Lung (tissue), 9 donors: ENCODE measurements at regions not wholly inside any gene's neighbourhood (a gene's known extent, or its start where the extent isn't known, plus 50 kb on each side); places are given as distances from the start of the nearest gene placed in this dataset.
"Not testable (repeated sequence)": the region's sequence is repeated elsewhere in the genome, so short reads cannot be mapped to it uniquely, and the experiment has no call there.

Experiments
- ATAC-seq: fragments of 200-7000 bp; cut with Tn5 transposase; one replicate; pipeline ENCODE4 v1.9.1; 2020; ENCODE audit warnings: moderate number of reproducible peaks; ENCODE audit not compliant: insufficient read depth, low FRiP score
- DNase-seq, 3 donors: peaks; one replicate each; pipeline ENCODE4 v3.0.0-alpha.2; 2013 to 2017
- H3K27ac ChIP-seq, 2 donors: one replicate each; pipeline ENCODE4 v1.5.1; 2013; ENCODE audit warnings: mild to moderate bottlenecking in 2 of 2, moderate library complexity in 2 of 2, control low read depth in 1 of 2, inconsistent platforms in 1 of 2, low read depth in 1 of 2, low read length in 1 of 2
- H3K27me3 ChIP-seq, 3 donors: one replicate each; pipeline ENCODE4 v1.5.1; 2013; ENCODE audit warnings: low read length in 2 of 3; ENCODE audit not compliant: control insufficient read depth in 3 of 3, insufficient read depth in 3 of 3
- H3K36me3 ChIP-seq, 4 donors: one replicate each; pipeline ENCODE4 v1.5.1; 2013; ENCODE audit warnings: low read length in 4 of 4, mild to moderate bottlenecking in 1 of 4, moderate library complexity in 1 of 4; ENCODE audit not compliant: control insufficient read depth in 4 of 4, insufficient read depth in 4 of 4
- H3K4me1 ChIP-seq, 5 donors: one replicate each; pipeline ENCODE4 v1.5.1; 2013; ENCODE audit warnings: low read length in 5 of 5, mild to moderate bottlenecking in 2 of 5, moderate library complexity in 1 of 5; ENCODE audit not compliant: control insufficient read depth in 5 of 5, insufficient read depth in 5 of 5
- H3K4me3 ChIP-seq: one replicate; pipeline ENCODE4 v1.5.1; 2013; ENCODE audit warnings: mild to moderate bottlenecking, control low read depth, moderate library complexity
- H3K9ac ChIP-seq, 2 donors: one replicate each; pipeline ENCODE4 v1.5.1; 2013; ENCODE audit warnings: low read length in 2 of 2, control low read depth in 1 of 2; ENCODE audit not compliant: insufficient read depth in 1 of 2
- H3K9me3 ChIP-seq, 4 donors: one replicate each; pipeline ENCODE4 v1.5.1; 2013; ENCODE audit warnings: low read length in 3 of 4, mild to moderate bottlenecking in 1 of 4, moderate library complexity in 1 of 4; ENCODE audit not compliant: control insufficient read depth in 4 of 4, insufficient read depth in 3 of 4
- WGBS, 2 donors: extraction: QIAGEN DNeasy Blood & Tissue Kit; methylation state at CpG; one replicate each; pipeline ENCODE4 v1.1.7; 2013; 5-methylcytosine and 5-hydroxymethylcytosine counted together
- donor health status: Bipolar disorder and iron deficiency.
- donor health status: healthy.
- donor health status: DM: yes; HTN: yes; CAD: no.

GRCh38 chr12:9309749-9310148, 101.6 kb upstream of the PZP start:
- WGBS, 2 donors = 76 to 80% methylated on average over 12 of the region's 12 CpGs
- not testable (repeated sequence) for H3K4me3 ChIP-seq, DNase-seq, H3K4me1 ChIP-seq, H3K9ac ChIP-seq, ATAC-seq, H3K27me3 ChIP-seq, H3K9me3 ChIP-seq, H3K36me3 ChIP-seq, H3K27ac ChIP-seq

- H3K9ac ChIP-seq, H3K9me3 ChIP-seq, H3K27me3 ChIP-seq, H3K4me1 ChIP-seq, DNase-seq, H3K4me3 ChIP-seq, H3K27ac ChIP-seq, ATAC-seq, H3K36me3 ChIP-seq: not testable (repeated sequence)
- no CpG with 5 or more reads among the region's 2 CpGs for WGBS, 2 donors
Measured at GRCh38 chr12:9308745-9309144, 100.5 kb upstream of the PZP start.

- not testable (repeated sequence) for H3K4me3 ChIP-seq, DNase-seq, H3K27ac ChIP-seq, H3K9me3 ChIP-seq, H3K36me3 ChIP-seq, H3K9ac ChIP-seq, H3K27me3 ChIP-seq, H3K4me1 ChIP-seq, ATAC-seq
- 97% methylated on average over 10 of the region's 10 CpGs for WGBS, 2 donors
Measured at GRCh38 chr12:9308163-9308562, 100.0 kb upstream of the PZP start.

- H3K4me1 ChIP-seq, H3K27me3 ChIP-seq, H3K9ac ChIP-seq, H3K9me3 ChIP-seq, ATAC-seq, H3K27ac ChIP-seq, DNase-seq, H3K4me3 ChIP-seq, H3K36me3 ChIP-seq: not testable (repeated sequence)
- 88 to 94% methylated on average over 5 of the region's 5 CpGs for WGBS, 2 donors
Measured at GRCh38 chr12:9307255-9307654, 99.1 kb upstream of the PZP start.

- not testable (repeated sequence) for H3K27me3 ChIP-seq, DNase-seq, H3K9me3 ChIP-seq, H3K4me3 ChIP-seq, H3K36me3 ChIP-seq, H3K4me1 ChIP-seq, ATAC-seq, H3K9ac ChIP-seq, H3K27ac ChIP-seq
- WGBS, 2 donors = 97 to 100% methylated on average over 1 to 9 of the region's 12 CpGs
Measured at GRCh38 chr12:9306004-9306403, 97.8 kb upstream of the PZP start.

- not testable (repeated sequence) for DNase-seq
Measured at GRCh38 chr12:9304540-9304939, 96.3 kb upstream of the PZP start.

GRCh38 chr12:9295872-9296271, 87.7 kb upstream of the PZP start:
- 85 to 100% methylated on average over 1 to 4 of the region's 13 CpGs for WGBS, 2 donors
- not testable (repeated sequence) for H3K9ac ChIP-seq

More at GRCh38 chr12:9304540-9304939, 96.3 kb upstream of the PZP start:
- H3K36me3 ChIP-seq, H3K4me1 ChIP-seq, H3K27ac ChIP-seq, ATAC-seq, H3K9me3 ChIP-seq, H3K27me3 ChIP-seq, H3K9ac ChIP-seq, H3K4me3 ChIP-seq: not testable (repeated sequence)
- 93 to 95% methylated on average over 9 to 13 of the region's 13 CpGs for WGBS, 2 donors

GRCh38 chr12:9294072-9294620, 86.0 kb upstream of the PZP start:
- 96 to 97% methylated on average over 7 to 14 of the region's 16 CpGs for WGBS, 2 donors
- DNase-seq, ATAC-seq, H3K9me3 ChIP-seq, H3K27me3 ChIP-seq, H3K9ac ChIP-seq, H3K27ac ChIP-seq, H3K36me3 ChIP-seq, H3K4me1 ChIP-seq, H3K4me3 ChIP-seq: not testable (repeated sequence)

More at GRCh38 chr12:9295872-9296271, 87.7 kb upstream of the PZP start:
- not testable (repeated sequence) for H3K4me1 ChIP-seq, ATAC-seq, H3K4me3 ChIP-seq, H3K9me3 ChIP-seq, H3K36me3 ChIP-seq, DNase-seq, H3K27me3 ChIP-seq, H3K27ac ChIP-seq
